Stimulated activated CD8-positive, alpha-beta memory T cell treated with anti-CD3 and anti-CD28 coated beads, Interleukin-2, amount 100 ng/mL, for 48 hours (primary cell): ENCODE measurements at regions not wholly inside any gene's neighbourhood (a gene's known extent, or its start where the extent isn't known, plus 50 kb on each side); places are given as distances from the start of the nearest gene placed in this dataset.
"Not testable (repeated sequence)": the region's sequence is repeated elsewhere in the genome, so short reads cannot be mapped to it uniquely, and the experiment has no call there.

Source experiments
- DNase-seq, 2 donors: peaks; one replicate each; pipeline ENCODE4 v3.0.0-alpha.2; 2020; ENCODE audit warnings: low read depth in 2 of 2

GRCh38 chr14:97073622-97074021 is 276.4 kb downstream of the VRK1 start:
- DNase-seq: no peak

- no peak for DNase-seq
These were observed 277.3 kb downstream of the VRK1 start for GRCh38 chr14:97074456-97074855.

- no peak for DNase-seq
These were observed 277.7 kb downstream of the VRK1 start for GRCh38 chr14:97074856-97075255.

GRCh38 chr14:97077253-97077653 is 280.1 kb downstream of the VRK1 start:
- no peak for DNase-seq

GRCh38 chr14:97077687-97078086 is 280.5 kb downstream of the VRK1 start:
- no peak for DNase-seq

GRCh38 chr14:97080991-97081390 is 283.8 kb downstream of the VRK1 start:
- no peak for DNase-seq

GRCh38 chr14:97095269-97095668 is 298.1 kb downstream of the VRK1 start:
- no peak for DNase-seq

GRCh38 chr14:97097296-97097695 is 300.1 kb downstream of the VRK1 start:
- DNase-seq: no peak

- DNase-seq: no peak
These were observed 303.1 kb downstream of the VRK1 start for GRCh38 chr14:97100306-97100705.

- DNase-seq: no peak
These were observed 304.4 kb downstream of the VRK1 start for GRCh38 chr14:97101561-97101960.

- no peak for DNase-seq
These were observed 306.8 kb downstream of the VRK1 start for GRCh38 chr14:97104029-97104428.

- DNase-seq: no peak
These were observed 309.0 kb downstream of the VRK1 start for GRCh38 chr14:97106166-97106565.

GRCh38 chr14:97106609-97107008 is 309.4 kb downstream of the VRK1 start:
- DNase-seq: no peak

GRCh38 chr14:97107080-97107479 is 309.9 kb downstream of the VRK1 start:
- DNase-seq: no peak

- no peak for DNase-seq
These were observed 310.6 kb downstream of the VRK1 start for GRCh38 chr14:97107760-97108159.

- no peak for DNase-seq
These were observed 312.1 kb downstream of the VRK1 start for GRCh38 chr14:97109234-97109633.

GRCh38 chr14:97113339-97113738 is 316.2 kb downstream of the VRK1 start:
- no peak for DNase-seq

GRCh38 chr14:97116546-97116945 is 319.4 kb downstream of the VRK1 start:
- no peak for DNase-seq

GRCh38 chr14:97117693-97118092 is 320.5 kb downstream of the VRK1 start:
- no peak for DNase-seq

- DNase-seq: no peak
These were observed 323.0 kb downstream of the VRK1 start for GRCh38 chr14:97120204-97120603.

GRCh38 chr14:97120611-97121031 is 323.4 kb downstream of the VRK1 start:
- DNase-seq: peak; percentile 6 to 35

- no peak for DNase-seq
These were observed 332.5 kb downstream of the VRK1 start for GRCh38 chr14:97129639-97130038.

GRCh38 chr14:97135847-97136246 is 338.7 kb downstream of the VRK1 start:
- not testable (repeated sequence) for DNase-seq

- DNase-seq: no peak
These were observed 340.5 kb downstream of the VRK1 start for GRCh38 chr14:97137705-97138104.

GRCh38 chr14:97138801-97139200 is 341.6 kb downstream of the VRK1 start:
- DNase-seq: no peak
